Cardiac muscle cell (in vitro differentiated cells and primary cell): ENCODE measurements at regions not wholly inside any gene's neighbourhood (a gene's known extent, or its start where the extent isn't known, plus 50 kb on each side); places are given as distances from the start of the nearest gene placed in this dataset.

ENCODE experiments used
- DNase-seq, 2 donors: peaks; one replicate each; pipeline versions ENCODE4 v3.0.0 to v3.0.0-alpha.2; 2010 to 2017; ENCODE audit warnings: low read depth in 1 of 2, low spot score in 1 of 2
- H3K27ac ChIP-seq: fragments of 200-600 bp; sonication (generic); 2 replicates; pipeline ENCODE4 v1.5.1; 2016
- H3K27me3 ChIP-seq: fragments of 200-600 bp; sonication (generic); 2 replicates; pipeline ENCODE4 v1.6.0; 2016; ENCODE audit warnings: control low read depth
- H3K36me3 ChIP-seq: fragments of 200-600 bp; sonication (generic); 2 replicates; pipeline ENCODE4 v1.5.1; 2016; ENCODE audit warnings: control low read depth
- H3K4me1 ChIP-seq: fragments of 200-600 bp; sonication (generic); 2 replicates; pipeline ENCODE4 v1.8.1; 2017; ENCODE audit warnings: low read depth, mild to moderate bottlenecking, mixed run types
- H3K4me3 ChIP-seq: fragments of 200-600 bp; sonication (generic); 2 replicates; pipeline ENCODE4 v1.5.1; 2016; ENCODE audit warnings: mild to moderate bottlenecking
- H3K9me3 ChIP-seq: fragments of 200-600 bp; sonication (generic); 2 replicates; pipeline ENCODE4 v1.5.1; 2017; ENCODE audit warnings: low read depth, mild to moderate bottlenecking, control low read depth
- TF ChIP-seq, protein P1 (sequence below): IDR thresholded peaks from 2 replicates; pipeline ENCODE4 v1.5.1; 2012; ENCODE audit warnings: low read depth, mild to moderate bottlenecking, low read length

DNA sequence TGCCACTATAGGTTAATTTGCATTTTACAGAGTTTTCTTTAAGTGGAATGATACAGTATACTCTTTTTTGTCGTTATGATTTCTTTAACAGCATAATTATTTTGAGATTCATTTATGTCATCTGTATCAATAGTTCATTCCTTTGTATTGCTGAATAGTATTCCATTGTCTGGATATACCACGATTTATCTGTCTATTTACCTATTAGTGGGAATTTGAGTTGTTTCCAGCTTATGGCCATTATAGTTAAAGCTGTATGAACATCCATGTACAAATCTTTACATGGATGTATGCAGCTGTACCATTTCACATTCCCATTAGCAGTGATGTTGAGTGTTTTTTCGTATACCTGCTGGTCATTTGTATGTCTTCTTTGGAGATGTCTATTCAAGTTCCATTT lies 163.9 kb downstream of the ETNK1 start:
- H3K4me1 ChIP-seq = peaks cover 28% of the 10 kb centered on the region
- H3K27ac ChIP-seq = peak overlapping the region; percentile 92
- H3K9me3 ChIP-seq = no peaks in the 10 kb centered on the region
- H3K36me3 ChIP-seq = no peaks in the 10 kb centered on the region
- H3K27me3 ChIP-seq = no peaks in the 10 kb centered on the region
- no peak for DNase-seq
- TF ChIP-seq, protein P1, sequence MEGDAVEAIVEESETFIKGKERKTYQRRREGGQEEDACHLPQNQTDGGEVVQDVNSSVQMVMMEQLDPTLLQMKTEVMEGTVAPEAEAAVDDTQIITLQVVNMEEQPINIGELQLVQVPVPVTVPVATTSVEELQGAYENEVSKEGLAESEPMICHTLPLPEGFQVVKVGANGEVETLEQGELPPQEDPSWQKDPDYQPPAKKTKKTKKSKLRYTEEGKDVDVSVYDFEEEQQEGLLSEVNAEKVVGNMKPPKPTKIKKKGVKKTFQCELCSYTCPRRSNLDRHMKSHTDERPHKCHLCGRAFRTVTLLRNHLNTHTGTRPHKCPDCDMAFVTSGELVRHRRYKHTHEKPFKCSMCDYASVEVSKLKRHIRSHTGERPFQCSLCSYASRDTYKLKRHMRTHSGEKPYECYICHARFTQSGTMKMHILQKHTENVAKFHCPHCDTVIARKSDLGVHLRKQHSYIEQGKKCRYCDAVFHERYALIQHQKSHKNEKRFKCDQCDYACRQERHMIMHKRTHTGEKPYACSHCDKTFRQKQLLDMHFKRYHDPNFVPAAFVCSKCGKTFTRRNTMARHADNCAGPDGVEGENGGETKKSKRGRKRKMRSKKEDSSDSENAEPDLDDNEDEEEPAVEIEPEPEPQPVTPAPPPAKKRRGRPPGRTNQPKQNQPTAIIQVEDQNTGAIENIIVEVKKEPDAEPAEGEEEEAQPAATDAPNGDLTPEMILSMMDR = no peak
- H3K4me3 ChIP-seq = no peak overlapping the region

DNA sequence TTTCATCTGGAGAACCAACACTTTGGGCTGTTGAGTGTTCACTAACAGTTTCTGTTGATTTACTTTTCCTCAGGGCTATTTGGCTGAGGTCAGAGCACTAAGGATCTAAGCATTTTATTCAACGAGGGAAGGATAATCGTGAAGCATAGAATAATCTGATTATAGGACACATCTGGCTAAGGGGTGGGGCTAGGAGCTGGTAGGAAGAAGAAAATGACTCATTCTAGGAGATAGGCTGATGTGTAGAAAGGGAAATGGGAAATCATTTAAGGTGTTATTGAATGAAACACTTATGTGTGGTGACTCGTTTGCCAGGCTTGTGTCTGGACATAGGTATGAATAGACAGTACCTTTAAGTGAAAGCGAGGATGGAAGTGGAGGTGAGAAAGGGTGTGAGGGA lies 167.2 kb downstream of the ETNK1 start:
- TF ChIP-seq, protein P1 = no peak
- H3K36me3 ChIP-seq = no peaks in the 10 kb centered on the region
- no peak for DNase-seq
- no peaks in the 10 kb centered on the region for H3K9me3 ChIP-seq
- H3K27me3 ChIP-seq = no peaks in the 10 kb centered on the region
- no peak overlapping the region for H3K27ac ChIP-seq
- peaks cover 15% of the 10 kb centered on the region for H3K4me1 ChIP-seq
- H3K4me3 ChIP-seq = no peak overlapping the region

DNA sequence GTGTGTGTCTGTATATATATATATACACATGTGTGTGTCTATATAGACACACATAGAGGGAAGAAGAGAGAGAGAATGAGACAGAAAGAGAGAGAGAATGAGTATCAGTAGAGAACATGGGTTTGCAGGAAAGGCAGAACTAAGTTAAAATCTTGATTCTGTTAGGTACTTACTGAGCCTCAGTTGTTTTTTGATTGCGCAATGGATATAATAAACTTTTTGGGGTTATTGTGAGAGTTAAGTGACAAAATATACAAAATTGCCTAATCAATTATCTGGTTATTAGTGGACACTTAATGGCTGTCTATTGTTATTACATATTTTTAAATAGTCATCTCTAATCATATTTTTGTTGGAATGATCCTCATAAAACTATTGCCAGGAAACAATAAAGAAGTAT lies 169.0 kb downstream of the ETNK1 start:
- Histone ChIP-seq H3K4me1 (peaks cover 17% of the 10 kb centered on the region), H3K36me3 (no peaks in the 10 kb centered on the region), H3K9me3 (no peaks in the 10 kb centered on the region), H3K27me3 (no peaks in the 10 kb centered on the region), H3K4me3 (no peak overlapping the region), H3K27ac (no peak overlapping the region)
- DNase-seq = no peak
- TF ChIP-seq, protein P1 = no peak

DNA sequence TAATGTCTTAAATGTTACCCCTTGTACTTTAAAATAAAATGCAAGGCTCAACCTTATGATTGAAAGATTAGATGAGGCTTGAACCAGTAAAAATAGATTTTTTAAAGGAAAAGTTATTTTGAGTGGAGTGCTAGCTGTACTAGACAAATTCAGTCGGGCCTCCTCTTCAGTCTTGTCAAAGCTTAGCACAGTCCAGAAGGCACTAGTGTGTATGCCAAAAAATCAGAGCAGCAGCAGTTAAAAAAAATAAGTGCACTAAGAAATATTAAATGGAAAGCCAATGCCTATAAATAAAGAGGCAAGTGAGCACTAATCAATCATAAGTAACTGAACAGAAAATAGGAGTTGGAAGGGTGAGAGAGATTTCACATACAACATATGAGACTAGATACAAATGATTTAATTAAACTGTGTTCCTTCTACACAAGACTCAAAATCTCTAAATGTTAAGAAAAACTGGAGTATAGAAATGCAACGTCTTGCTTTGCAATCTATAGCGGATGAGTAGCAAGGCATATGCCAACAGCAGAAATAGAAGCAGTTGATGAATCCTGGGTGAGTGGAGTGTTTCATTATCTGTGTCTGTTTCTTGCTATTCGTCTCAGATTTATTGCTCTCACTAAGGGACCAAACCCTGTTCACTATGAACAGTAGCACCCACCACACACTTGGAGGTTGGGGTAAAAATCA lies 172.1 kb downstream of the ETNK1 start:
- H3K9me3 ChIP-seq = no peaks in the 10 kb centered on the region
- DNase-seq = no peak
- no peak overlapping the region for H3K4me3 ChIP-seq
- H3K4me1 ChIP-seq = peaks cover 17% of the 10 kb centered on the region
- H3K27ac ChIP-seq = no peak overlapping the region
- TF ChIP-seq, protein P1 = no peak
- no peaks in the 10 kb centered on the region for H3K27me3 ChIP-seq
- no peaks in the 10 kb centered on the region for H3K36me3 ChIP-seq

DNA sequence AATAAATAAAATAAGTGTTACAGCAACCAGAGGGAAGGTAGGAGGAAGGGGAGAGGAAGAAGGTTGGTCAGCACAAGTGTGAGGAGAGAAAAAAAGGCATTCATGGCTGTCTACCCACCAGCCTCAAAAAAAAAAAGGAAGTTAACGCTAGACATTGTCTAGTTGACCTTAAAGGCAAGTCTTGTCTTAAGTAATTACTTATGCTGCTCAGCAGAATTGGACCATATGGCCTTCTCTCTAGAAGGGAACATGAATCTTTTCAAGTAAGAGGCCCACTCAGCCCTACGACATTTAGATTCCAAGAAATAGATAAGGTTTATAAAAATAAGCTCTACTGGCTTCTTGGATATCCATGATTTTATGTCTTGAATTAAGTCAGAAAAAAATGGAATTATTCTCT lies 172.7 kb downstream of the ETNK1 start:
- H3K27ac ChIP-seq = no peak overlapping the region
- no peaks in the 10 kb centered on the region for H3K27me3 ChIP-seq
- no peak for DNase-seq
- H3K4me1 ChIP-seq = peaks cover 17% of the 10 kb centered on the region
- TF ChIP-seq, protein P1 = no peak
- no peaks in the 10 kb centered on the region for H3K9me3 ChIP-seq
- no peak overlapping the region for H3K4me3 ChIP-seq
- no peaks in the 10 kb centered on the region for H3K36me3 ChIP-seq
